ENCODE measurements at regions not wholly inside any gene's neighbourhood (a gene's known extent, or its start where the extent isn't known, plus 50 kb on each side); places are given as distances from the start of the nearest gene placed in this dataset.

GRCh38 chr6:8535519-8535918 is 100.2 kb upstream of the SLC35B3 start:
- DNase-seq: no peak

DNA sequence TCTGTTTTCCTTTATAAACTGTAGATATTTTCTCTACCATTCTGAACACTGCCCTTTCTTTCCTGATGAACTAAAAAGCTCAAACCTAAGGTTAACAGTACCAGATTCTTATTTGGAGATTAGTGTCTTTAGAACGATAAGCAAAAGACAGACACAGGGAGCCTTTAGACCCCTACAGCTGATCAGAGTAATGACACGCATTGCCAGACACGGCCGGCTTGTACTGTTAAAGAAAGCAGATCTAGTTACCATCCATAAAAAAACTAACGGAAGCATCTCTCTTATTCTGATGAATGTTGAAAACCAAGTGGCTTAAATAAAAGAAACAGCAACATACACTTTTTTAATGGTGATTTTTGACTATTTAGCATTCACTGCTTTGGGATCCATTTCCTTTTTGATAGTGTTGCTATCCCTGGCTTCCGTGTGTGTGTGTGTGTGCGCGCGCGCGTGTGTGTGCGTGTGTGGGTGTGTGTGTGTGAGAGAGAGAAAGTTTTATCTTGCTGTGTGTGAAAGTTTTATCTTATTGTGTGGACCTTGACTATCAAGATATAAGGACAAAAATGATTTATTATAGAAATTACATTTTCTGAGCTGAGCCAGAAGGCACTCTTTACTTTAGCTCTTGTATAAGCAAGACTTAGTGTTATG is 95.6 kb upstream of the SLC35B3 start:
- no peak for DNase-seq

DNA sequence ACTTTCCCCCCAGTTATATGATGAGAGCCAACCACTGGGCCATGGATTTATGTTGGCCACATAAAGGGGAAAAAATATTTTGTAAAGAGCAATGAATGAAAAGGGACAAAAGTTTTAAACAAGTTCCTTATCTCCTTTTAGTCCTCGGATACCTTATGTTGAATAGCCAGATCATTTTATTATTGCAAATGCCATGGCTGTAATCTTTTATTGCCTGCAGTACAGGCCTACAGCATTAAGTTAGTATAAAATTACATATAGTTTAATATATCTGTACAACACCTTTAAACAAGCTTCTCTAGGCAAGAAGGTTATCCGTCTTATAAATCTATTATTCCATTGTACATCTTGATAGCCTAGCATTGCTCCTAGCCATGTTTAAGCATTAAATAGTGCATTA is 93.9 kb upstream of the SLC35B3 start:
- no peak for DNase-seq

- no peak for DNase-seq
Measured at GRCh38 chr6:8527818-8528217, 92.5 kb upstream of the SLC35B3 start.

- no peak for DNase-seq
Measured at GRCh38 chr6:8526624-8527023, 91.3 kb upstream of the SLC35B3 start.

DNA sequence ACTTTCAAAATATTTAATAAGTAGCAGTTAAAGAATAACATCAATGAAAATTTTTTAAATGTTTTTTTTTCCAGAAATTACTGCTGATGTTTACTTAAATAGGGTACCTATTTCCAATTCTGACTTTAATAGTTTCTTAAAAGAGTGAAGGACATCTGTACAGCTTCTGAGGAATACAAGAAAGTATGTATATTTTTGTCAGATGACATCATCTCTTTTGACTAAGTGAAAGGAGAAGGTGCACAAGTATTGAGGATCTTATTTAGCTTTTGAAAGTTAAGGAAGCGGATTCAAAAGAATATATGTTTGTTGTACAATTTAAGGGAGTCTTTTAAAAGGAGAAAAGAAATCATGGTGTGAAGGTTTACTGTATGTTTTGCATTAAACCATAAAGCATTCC is 90.0 kb upstream of the SLC35B3 start:
- no peak for DNase-seq

GRCh38 chr6:8513174-8513573 is 77.8 kb upstream of the SLC35B3 start:
- no peak for DNase-seq

DNA sequence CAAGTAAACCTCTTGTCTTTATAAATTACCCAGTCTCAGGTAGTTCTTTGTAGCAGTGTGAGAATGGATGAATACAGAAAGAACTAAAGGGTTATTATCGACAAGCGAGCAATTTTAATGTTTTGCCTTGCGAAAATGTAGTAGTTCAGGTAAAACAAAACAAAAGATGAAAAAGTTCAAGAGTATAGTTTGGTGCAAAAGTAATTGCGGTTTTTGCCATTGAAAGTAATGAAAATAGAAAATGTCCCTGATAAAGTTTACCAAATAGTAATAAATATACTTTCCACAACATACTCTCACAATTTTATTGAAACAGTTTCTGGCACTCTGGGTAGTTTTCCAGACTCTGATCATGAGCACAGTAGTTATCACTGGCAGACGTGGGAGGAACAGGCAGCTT is 71.9 kb upstream of the SLC35B3 start:
- DNase-seq: no peak

DNA sequence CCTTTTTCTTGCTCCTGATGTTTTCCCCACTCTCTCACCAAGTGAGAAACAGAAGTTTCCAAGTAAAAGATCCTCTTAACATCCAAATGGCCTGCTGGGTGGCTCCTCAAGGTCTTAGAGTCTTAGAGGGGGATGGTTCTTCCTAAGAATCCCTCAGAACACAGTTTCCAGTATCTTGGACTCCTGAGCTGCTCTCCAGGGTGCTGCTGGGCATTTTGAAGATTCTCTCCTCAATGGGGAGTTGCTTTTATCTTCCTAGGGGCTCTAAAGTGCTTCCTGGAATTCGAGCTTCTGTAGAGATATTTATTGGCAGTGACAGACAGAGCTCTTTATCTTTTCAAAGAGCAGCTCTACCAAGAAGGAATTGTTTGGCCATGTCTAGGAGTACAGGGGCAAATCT is 70.8 kb upstream of the SLC35B3 start:
- no peak for DNase-seq

DNA sequence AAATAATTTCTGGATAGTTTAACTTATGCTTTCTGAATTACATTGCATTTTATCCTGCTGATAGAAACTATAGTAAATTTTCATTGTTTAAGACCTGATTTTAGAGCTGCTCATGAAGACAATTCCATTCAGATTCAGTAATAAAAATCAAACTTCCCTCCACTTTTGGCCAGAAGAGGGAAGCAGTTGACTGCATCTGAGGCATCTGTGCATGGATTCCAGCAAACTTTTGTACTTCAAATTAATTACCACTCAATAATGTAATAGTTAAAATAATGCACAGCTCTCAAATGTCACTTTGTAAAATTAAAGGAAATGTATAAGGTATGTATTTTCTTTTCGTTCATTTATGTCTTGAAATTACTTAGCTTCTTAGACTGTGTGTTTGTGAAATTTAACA is 64.2 kb upstream of the SLC35B3 start:
- DNase-seq: no peak

DNA sequence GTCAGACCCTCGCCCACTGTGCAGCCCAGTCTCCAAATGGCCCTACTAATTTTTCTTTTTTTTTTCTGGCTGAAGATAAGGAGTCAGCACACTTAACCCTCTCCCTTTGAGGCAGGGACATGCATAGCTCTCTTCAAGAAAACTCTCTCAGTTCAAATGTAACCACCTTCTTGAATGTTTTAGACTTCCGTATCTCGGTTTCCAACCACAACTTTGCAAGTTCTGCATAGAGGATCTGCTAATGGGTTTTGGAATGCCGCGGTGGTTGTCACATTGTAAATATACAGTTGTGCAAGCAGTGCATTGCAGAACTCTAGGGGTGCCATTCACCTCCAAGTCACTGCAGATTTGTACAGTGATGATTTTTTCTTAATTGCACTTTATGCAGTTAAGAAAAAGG is 59.4 kb upstream of the SLC35B3 start:
- no peak for DNase-seq

DNA sequence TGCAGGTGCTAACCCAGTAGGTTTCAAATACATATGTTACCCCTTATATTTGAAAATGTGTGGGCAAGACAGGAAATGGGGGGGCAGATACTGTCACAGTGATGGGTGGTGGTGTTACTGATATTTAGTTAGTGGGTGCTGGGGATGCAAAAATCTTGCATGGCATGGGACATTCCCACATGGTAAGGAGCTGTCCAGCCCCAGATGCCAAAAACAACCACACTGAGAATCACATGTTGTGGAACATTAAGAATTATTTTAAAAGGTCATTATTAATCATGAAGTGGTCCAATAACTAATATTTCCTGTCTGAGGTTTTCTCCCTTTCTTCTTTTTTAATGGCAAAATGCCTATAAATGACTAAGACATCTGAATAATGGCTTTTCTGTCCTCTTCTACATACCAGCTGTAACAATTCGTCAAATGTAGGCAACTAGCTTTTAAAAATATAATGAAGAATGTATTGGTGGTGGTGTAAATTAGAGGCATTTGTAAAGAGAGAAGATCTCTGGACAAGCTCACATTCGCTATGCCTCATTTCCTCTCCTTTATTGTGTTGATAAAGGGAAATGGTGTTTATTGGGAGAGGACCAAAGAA is 57.3 kb upstream of the SLC35B3 start:
- DNase-seq: no peak

Measured in stimulated activated CD4-positive, alpha-beta T cell treated with anti-CD3 and anti-CD28 coated beads, Interleukin-2, amount 100 ng/mL, for 24 hours (primary cell).